ENCODE measurements at regions not wholly inside any gene's neighbourhood (a gene's known extent, or its start where the extent isn't known, plus 50 kb on each side); places are given as distances from the start of the nearest gene placed in this dataset.
A peak's percentile ranks its signal among the peaks of the same experiment; 100 is the strongest.
"Not testable (repeated sequence)": the region's sequence is repeated elsewhere in the genome, so short reads cannot be mapped to it uniquely, and the experiment has no call there.

- not testable (repeated sequence) for H3K4me1 Mint-ChIP-seq, H3K36me3 Mint-ChIP-seq
Observed at GRCh38 chr5:62238584-62238983, 67.4 kb upstream of the KIF2A start.

GRCh38 chr5:62240494-62240893 is 65.5 kb upstream of the KIF2A start:
- not testable (repeated sequence) for H3K4me1 Mint-ChIP-seq; H3K27me3 Mint-ChIP-seq (ENCODE audit: low read depth in 3 of 3); H3K9me3 Mint-ChIP-seq; H3K36me3 Mint-ChIP-seq; DNase-seq; H3K27ac Mint-ChIP-seq; H3K4me3 Mint-ChIP-seq

More at GRCh38 chr5:62238584-62238983, 67.4 kb upstream of the KIF2A start:
- not testable (repeated sequence) for H3K27ac Mint-ChIP-seq; H3K4me3 Mint-ChIP-seq; H3K27me3 Mint-ChIP-seq (ENCODE audit: low read depth in 3 of 3); H3K9me3 Mint-ChIP-seq; DNase-seq

GRCh38 chr5:62242000-62242399 is 64.0 kb upstream of the KIF2A start:
- not testable (repeated sequence) for H3K4me1 Mint-ChIP-seq; H3K9me3 Mint-ChIP-seq; H3K4me3 Mint-ChIP-seq; DNase-seq; H3K27me3 Mint-ChIP-seq (ENCODE audit: low read depth in 3 of 3); H3K36me3 Mint-ChIP-seq; H3K27ac Mint-ChIP-seq

DNA sequence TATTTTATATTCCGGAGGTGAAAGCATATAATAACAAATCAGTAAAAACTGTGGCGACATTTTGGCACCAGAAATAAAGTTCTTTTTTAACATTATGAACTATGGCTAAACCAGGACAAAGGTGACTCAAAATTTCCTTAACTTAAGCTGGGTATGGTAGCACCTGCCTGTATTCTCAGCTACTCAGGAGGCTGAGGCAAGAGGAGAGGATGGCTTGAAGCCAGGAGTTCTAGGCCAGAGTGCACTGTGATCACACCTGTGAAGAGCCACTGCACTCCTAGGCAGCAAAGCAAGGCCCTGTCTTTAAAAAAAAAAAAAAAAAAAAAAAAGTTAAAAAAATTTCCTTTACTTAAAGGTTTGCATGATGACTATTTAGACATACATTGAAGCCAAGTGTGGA is 63.0 kb upstream of the KIF2A start:
- H3K27me3 Mint-ChIP-seq (ENCODE audit: low read depth in 3 of 3); H3K36me3 Mint-ChIP-seq; H3K27ac Mint-ChIP-seq; H3K4me1 Mint-ChIP-seq; H3K9me3 Mint-ChIP-seq; H3K4me3 Mint-ChIP-seq; DNase-seq: not testable (repeated sequence)

GRCh38 chr5:62248192-62248591 is 57.8 kb upstream of the KIF2A start:
- not testable (repeated sequence) for H3K4me1 Mint-ChIP-seq; H3K4me3 Mint-ChIP-seq; H3K36me3 Mint-ChIP-seq; H3K27me3 Mint-ChIP-seq (ENCODE audit: low read depth in 3 of 3); H3K27ac Mint-ChIP-seq; DNase-seq; H3K9me3 Mint-ChIP-seq

GRCh38 chr5:62250085-62250484 is 55.9 kb upstream of the KIF2A start:
- not testable (repeated sequence) for H3K4me1 Mint-ChIP-seq; H3K4me3 Mint-ChIP-seq; H3K36me3 Mint-ChIP-seq; H3K9me3 Mint-ChIP-seq; H3K27me3 Mint-ChIP-seq (ENCODE audit: low read depth in 3 of 3); DNase-seq; H3K27ac Mint-ChIP-seq

DNA sequence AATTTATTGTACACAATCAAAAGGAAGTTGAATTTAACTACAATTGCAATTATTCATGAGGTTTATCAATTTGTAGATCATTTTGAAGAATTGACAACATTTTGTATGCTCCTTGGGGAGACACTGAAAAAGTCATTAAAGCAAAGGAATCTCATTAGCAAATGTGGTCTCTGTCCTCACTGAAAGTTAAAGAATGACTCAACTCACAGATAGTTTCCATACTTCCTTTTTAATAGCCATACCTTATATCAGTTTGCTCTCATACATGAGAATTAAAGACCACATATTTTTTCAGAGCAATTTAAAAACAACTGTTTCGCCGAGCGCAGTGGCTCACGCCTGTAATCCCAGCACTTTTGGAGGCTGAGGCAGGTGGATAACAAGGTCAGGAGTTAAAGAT is 55.1 kb upstream of the KIF2A start:
- H3K27ac Mint-ChIP-seq; H3K9me3 Mint-ChIP-seq; H3K4me1 Mint-ChIP-seq; H3K27me3 Mint-ChIP-seq (ENCODE audit: low read depth in 3 of 3); DNase-seq; H3K4me3 Mint-ChIP-seq; H3K36me3 Mint-ChIP-seq: not testable (repeated sequence)

DNA sequence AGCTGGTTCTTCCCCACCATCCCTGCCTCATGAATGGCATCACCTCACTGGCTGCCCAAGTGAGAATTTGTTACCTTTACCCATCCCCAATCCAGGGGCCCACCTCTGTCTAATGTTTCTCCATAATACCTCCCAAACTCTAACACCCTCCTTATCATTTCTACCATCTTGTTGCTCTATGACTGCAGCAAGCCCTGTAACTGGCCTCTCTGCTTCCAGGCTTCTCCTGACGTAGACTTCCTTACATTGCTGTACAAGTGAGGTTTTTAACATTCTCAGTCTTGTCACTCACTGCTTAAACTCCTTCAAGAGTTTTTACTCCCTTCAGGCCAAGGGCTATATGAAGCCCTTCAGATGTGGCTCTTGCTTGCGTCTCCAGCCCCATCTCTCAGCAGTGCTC is 53.5 kb upstream of the KIF2A start:
- not testable (repeated sequence) for DNase-seq; H3K9me3 Mint-ChIP-seq; H3K4me3 Mint-ChIP-seq; H3K27ac Mint-ChIP-seq; H3K36me3 Mint-ChIP-seq; H3K27me3 Mint-ChIP-seq (ENCODE audit: low read depth in 3 of 3)
- peaks cover 14 to 19% of the 10 kb centered on the region in 2 donors for H3K4me1 Mint-ChIP-seq

DNA sequence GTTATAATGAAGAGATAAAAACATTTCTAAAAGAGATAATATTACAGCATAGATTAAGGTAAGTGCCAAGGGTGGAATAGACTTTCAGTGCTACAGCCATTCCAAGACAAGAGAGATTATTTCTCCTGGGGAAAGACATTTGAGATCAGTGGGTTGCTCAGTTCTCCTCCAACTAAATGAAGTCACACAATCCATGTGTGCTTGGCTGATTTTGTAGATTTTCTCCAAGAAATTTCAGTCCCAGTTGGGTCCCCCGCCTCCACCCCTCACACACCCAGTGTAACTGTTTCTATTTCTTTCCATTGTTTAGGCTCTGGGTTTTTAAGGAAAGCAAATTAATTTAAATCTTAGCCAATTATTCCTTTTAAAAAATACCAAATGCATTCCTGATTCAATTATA is 50.5 kb upstream of the KIF2A start:
- not testable (repeated sequence) for H3K27me3 Mint-ChIP-seq (ENCODE audit: low read depth in 3 of 3); DNase-seq; H3K4me3 Mint-ChIP-seq; H3K9me3 Mint-ChIP-seq; H3K27ac Mint-ChIP-seq; H3K36me3 Mint-ChIP-seq
- peaks cover 14 to 19% of the 10 kb centered on the region in 2 donors for H3K4me1 Mint-ChIP-seq

DNA sequence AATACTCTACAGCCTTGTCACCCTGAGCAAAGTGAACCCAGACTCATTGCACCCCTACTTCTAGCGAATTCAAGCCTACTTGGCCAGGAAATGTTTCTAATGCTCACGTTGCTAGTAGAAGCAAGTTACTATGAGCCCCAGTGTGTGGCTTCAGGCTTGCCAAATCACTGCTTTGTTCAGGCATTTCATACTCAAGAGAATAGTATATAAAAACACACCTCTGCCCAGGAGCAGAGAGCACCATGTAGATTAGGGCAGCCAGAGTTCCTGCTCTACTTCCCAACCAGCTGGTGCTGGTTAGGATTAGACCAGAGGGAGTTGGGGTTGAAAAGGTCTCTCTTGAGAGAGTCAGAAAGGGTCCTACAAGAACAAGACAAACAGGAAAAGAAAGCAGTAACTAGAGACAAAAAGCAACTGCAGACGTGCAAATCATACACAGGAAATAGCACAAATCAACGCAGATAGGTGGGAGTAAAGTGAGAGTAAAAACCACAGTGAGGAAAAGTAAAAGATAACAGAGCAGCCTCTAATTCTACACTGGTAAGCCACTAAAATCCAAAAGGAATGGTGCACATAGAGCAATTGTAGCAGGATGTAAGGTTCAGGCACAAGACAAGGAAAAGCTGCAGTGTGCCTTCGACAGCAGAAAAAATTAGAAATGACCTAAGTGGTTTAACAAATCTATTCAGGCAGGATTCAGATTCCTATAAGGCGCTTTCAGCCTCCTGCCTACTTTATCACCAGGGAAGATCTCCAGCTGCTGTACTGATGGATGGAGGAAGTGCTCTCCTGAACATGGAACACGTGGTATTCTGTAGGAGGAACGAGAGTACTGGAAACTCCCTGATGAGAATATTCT is 49.6 kb upstream of the KIF2A start:
- DNase-seq: peak; percentile 6 to 24 (median 9)

More for the DNA sequence above, 49.6 kb upstream of the KIF2A start:
- Mint-ChIP-seq H3K4me3 (peak overlapping the region; percentile 7 to 70 (median 59)), H3K36me3 (peaks cover 0 to 3% (median 0%) of the 10 kb centered on the region in 3 donors), H3K4me1 (peaks cover 14 to 19% of the 10 kb centered on the region in 2 donors), H3K27me3 (ENCODE audit: low read depth in 3 of 3) (peaks cover 0 to 3% (median 2%) of the 10 kb centered on the region in 3 donors), H3K27ac (peak overlapping the region; percentile 19 to 89 (median 58)), H3K9me3 (no peaks in the 10 kb centered on the region)

Data from immature natural killer cell (primary cell).